WTC11 (cell line): ENCODE measurements at regions not wholly inside any gene's neighbourhood (a gene's known extent, or its start where the extent isn't known, plus 50 kb on each side); places are given as distances from the start of the nearest gene placed in this dataset.

Source experiments
- ATAC-seq: fragments of 200-7000 bp; cut with Tn5 transposase; 2 replicates; pipeline ENCODE4 v1.10.0; 2021; ENCODE audit warnings: mild to moderate bottlenecking, moderate library complexity
- CTCF ChIA-PET: fragments of 300-600 bp; sonication (Branson Sonifier 250); formaldehyde crosslinking; loops from one replicate; lab custom pipeline; 2021; ENCODE audit warnings: antibody characterized with exemption; lab: Charles Lee
- POLR2A ChIA-PET: fragments of 350-600 bp; sonication (Branson Sonifier 250); formaldehyde crosslinking; loops from one replicate; lab custom pipeline; 2021; ENCODE audit warnings: antibody characterized with exemption; lab: Charles Lee
- DNase-seq: peaks from one replicate; pipeline ENCODE4 v3.0.0; 2021; ENCODE audit warnings: low spot score
- H3K27ac Mint-ChIP-seq: 2 replicates; pipeline ENCODE4 v1.8.0; 2021; ENCODE audit warnings: mixed read lengths
- H3K27me3 Mint-ChIP-seq: 2 replicates; pipeline ENCODE4 v1.8.0; 2021; ENCODE audit warnings: low read depth, mild to moderate bottlenecking, moderate library complexity, mixed read lengths
- H3K36me3 Mint-ChIP-seq: 2 replicates; pipeline ENCODE4 v1.8.0; 2021; ENCODE audit warnings: mixed read lengths
- H3K4me1 Mint-ChIP-seq: 2 replicates; pipeline ENCODE4 v1.8.0; 2022; ENCODE audit warnings: mixed read lengths
- H3K4me3 Mint-ChIP-seq: 2 replicates; pipeline ENCODE4 v1.8.0; 2021; ENCODE audit warnings: mild to moderate bottlenecking, moderate library complexity, mixed read lengths
- H3K9me3 Mint-ChIP-seq: 2 replicates; pipeline ENCODE4 v1.8.0; 2021; ENCODE audit warnings: mixed read lengths
- ATF3 ChIP-seq: sonication (generic); formaldehyde crosslinking; conservative IDR thresholded peaks from 2 replicates; pipeline ENCODE4 v1.8.1; 2022; ENCODE audit warnings: mild to moderate bottlenecking, missing genetic modification reagents
- ESRRA ChIP-seq: sonication (generic); formaldehyde crosslinking; IDR thresholded peaks from 2 replicates; pipeline ENCODE4 v1.8.1; 2022; ENCODE audit warnings: mild to moderate bottlenecking, missing genetic modification reagents, borderline replicate concordance
- GTF2I ChIP-seq: fragments of 250-450 bp; sonication (Bioruptor Pico); conservative IDR thresholded peaks from 2 replicates; pipeline ENCODE4 v1.4.0; 2021; ENCODE audit warnings: mild to moderate bottlenecking
- IRF2 ChIP-seq: sonication (generic); formaldehyde crosslinking; IDR thresholded peaks from 2 replicates; pipeline ENCODE4 v1.8.0; 2022; ENCODE audit warnings: low read depth, missing genetic modification reagents, borderline replicate concordance
- MAX ChIP-seq: sonication (generic); formaldehyde crosslinking; IDR thresholded peaks from 2 replicates; pipeline ENCODE4 v1.8.0; 2022; ENCODE audit warnings: mild to moderate bottlenecking, missing genetic modification reagents
- NFYB ChIP-seq: sonication (generic); formaldehyde crosslinking; conservative IDR thresholded peaks from 2 replicates; pipeline ENCODE4 v1.8.0; 2022; ENCODE audit warnings: low read depth, missing genetic modification reagents
- NR1H2 ChIP-seq: sonication (generic); formaldehyde crosslinking; IDR thresholded peaks from 2 replicates; pipeline ENCODE4 v1.9.0; 2021; ENCODE audit warnings: mild to moderate bottlenecking, moderate library complexity, missing genetic modification reagents
- PRDM15 ChIP-seq: sonication (generic); formaldehyde crosslinking; IDR thresholded peaks from 2 replicates; pipeline ENCODE4 v1.8.0; 2022; ENCODE audit warnings: missing genetic modification reagents
- PREB ChIP-seq: sonication (generic); formaldehyde crosslinking; IDR thresholded peaks from 2 replicates; pipeline ENCODE4 v1.8.1; 2022; ENCODE audit warnings: mild to moderate bottlenecking, missing genetic modification reagents, moderate library complexity, borderline replicate concordance
- TCF7 ChIP-seq: sonication (generic); formaldehyde crosslinking; IDR thresholded peaks from 2 replicates; pipeline ENCODE4 v1.8.0; 2022; ENCODE audit warnings: mild to moderate bottlenecking, low read depth, missing genetic modification reagents, moderate library complexity
- TP53 ChIP-seq: sonication (generic); formaldehyde crosslinking; IDR thresholded peaks from 2 replicates; pipeline ENCODE4 v1.8.1; 2023; ENCODE audit warnings: mild to moderate bottlenecking, missing genetic modification reagents
- ZBTB43 ChIP-seq: sonication (generic); formaldehyde crosslinking; IDR thresholded peaks from 2 replicates; pipeline ENCODE4 v1.8.1; 2023; ENCODE audit warnings: mild to moderate bottlenecking, missing genetic modification reagents
- ZNF138 ChIP-seq: sonication (generic); formaldehyde crosslinking; conservative IDR thresholded peaks from 2 replicates; pipeline ENCODE4 v1.8.1; 2022; ENCODE audit warnings: mild to moderate bottlenecking, moderate library complexity, missing genetic modification reagents
- TF ChIP-seq, protein P1 (sequence below): fragments of 200-600 bp; IDR thresholded peaks from 2 replicates; pipeline ENCODE4 v1.8.0; 2022; ENCODE audit warnings: antibody characterized with exemption
- TF ChIP-seq, protein P2 (sequence below): sonication (generic); formaldehyde crosslinking; IDR thresholded peaks from 2 replicates; pipeline ENCODE4 v1.8.0; 2023; ENCODE audit warnings: missing genetic modification reagents, mild to moderate bottlenecking, borderline replicate concordance
- TF ChIP-seq, protein P3 (sequence below): sonication (generic); formaldehyde crosslinking; IDR thresholded peaks from 2 replicates; pipeline ENCODE4 v1.8.0; 2023; ENCODE audit warnings: mild to moderate bottlenecking, missing genetic modification reagents

DNA sequence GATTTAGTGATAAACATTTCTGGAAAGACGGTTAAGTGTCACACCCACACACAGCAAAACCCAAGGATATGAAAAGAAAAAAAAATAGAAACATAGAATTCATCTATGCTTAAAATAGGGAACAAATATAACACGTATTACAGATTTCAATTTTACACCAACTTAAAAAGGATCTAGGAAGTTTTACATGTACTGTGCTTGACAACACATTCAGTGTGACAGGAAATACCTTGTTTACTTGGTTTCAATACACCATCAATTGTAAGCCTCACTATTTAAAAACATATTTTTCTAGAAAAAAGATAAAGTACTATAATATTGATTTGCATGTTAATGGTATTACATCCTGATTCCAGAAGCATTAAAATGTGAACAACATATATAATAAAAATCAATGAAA, 77.0 kb upstream of the SPRY1 start (continued):
- TF ChIP-seq, protein P1, sequence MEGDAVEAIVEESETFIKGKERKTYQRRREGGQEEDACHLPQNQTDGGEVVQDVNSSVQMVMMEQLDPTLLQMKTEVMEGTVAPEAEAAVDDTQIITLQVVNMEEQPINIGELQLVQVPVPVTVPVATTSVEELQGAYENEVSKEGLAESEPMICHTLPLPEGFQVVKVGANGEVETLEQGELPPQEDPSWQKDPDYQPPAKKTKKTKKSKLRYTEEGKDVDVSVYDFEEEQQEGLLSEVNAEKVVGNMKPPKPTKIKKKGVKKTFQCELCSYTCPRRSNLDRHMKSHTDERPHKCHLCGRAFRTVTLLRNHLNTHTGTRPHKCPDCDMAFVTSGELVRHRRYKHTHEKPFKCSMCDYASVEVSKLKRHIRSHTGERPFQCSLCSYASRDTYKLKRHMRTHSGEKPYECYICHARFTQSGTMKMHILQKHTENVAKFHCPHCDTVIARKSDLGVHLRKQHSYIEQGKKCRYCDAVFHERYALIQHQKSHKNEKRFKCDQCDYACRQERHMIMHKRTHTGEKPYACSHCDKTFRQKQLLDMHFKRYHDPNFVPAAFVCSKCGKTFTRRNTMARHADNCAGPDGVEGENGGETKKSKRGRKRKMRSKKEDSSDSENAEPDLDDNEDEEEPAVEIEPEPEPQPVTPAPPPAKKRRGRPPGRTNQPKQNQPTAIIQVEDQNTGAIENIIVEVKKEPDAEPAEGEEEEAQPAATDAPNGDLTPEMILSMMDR, result no peak
- TF ChIP-seq NR1H2 (no peak), ESRRA (CRISPR knock-in tag) (no peak), IRF2 (CRISPR knock-in tag) (no peak)
- TF ChIP-seq, protein P2, sequence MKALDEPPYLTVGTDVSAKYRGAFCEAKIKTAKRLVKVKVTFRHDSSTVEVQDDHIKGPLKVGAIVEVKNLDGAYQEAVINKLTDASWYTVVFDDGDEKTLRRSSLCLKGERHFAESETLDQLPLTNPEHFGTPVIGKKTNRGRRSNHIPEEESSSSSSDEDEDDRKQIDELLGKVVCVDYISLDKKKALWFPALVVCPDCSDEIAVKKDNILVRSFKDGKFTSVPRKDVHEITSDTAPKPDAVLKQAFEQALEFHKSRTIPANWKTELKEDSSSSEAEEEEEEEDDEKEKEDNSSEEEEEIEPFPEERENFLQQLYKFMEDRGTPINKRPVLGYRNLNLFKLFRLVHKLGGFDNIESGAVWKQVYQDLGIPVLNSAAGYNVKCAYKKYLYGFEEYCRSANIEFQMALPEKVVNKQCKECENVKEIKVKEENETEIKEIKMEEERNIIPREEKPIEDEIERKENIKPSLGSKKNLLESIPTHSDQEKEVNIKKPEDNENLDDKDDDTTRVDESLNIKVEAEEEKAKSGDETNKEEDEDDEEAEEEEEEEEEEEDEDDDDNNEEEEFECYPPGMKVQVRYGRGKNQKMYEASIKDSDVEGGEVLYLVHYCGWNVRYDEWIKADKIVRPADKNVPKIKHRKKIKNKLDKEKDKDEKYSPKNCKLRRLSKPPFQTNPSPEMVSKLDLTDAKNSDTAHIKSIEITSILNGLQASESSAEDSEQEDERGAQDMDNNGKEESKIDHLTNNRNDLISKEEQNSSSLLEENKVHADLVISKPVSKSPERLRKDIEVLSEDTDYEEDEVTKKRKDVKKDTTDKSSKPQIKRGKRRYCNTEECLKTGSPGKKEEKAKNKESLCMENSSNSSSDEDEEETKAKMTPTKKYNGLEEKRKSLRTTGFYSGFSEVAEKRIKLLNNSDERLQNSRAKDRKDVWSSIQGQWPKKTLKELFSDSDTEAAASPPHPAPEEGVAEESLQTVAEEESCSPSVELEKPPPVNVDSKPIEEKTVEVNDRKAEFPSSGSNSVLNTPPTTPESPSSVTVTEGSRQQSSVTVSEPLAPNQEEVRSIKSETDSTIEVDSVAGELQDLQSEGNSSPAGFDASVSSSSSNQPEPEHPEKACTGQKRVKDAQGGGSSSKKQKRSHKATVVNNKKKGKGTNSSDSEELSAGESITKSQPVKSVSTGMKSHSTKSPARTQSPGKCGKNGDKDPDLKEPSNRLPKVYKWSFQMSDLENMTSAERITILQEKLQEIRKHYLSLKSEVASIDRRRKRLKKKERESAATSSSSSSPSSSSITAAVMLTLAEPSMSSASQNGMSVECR, result no peak
- TF ChIP-seq, protein P3, sequence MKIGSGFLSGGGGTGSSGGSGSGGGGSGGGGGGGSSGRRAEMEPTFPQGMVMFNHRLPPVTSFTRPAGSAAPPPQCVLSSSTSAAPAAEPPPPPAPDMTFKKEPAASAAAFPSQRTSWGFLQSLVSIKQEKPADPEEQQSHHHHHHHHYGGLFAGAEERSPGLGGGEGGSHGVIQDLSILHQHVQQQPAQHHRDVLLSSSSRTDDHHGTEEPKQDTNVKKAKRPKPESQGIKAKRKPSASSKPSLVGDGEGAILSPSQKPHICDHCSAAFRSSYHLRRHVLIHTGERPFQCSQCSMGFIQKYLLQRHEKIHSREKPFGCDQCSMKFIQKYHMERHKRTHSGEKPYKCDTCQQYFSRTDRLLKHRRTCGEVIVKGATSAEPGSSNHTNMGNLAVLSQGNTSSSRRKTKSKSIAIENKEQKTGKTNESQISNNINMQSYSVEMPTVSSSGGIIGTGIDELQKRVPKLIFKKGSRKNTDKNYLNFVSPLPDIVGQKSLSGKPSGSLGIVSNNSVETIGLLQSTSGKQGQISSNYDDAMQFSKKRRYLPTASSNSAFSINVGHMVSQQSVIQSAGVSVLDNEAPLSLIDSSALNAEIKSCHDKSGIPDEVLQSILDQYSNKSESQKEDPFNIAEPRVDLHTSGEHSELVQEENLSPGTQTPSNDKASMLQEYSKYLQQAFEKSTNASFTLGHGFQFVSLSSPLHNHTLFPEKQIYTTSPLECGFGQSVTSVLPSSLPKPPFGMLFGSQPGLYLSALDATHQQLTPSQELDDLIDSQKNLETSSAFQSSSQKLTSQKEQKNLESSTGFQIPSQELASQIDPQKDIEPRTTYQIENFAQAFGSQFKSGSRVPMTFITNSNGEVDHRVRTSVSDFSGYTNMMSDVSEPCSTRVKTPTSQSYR (CRISPR knock-in tag), result no peak

GRCh38 chr4:123323998-123324397, 72.6 kb upstream of the SPRY1 start:
- no peak for DNase-seq
- POLR2A ChIA-PET, result no interaction called here
- CTCF ChIA-PET, result interaction anchor here (1.0 kb wide), 1 partner anchor 449 kb away, joined by 4 read pairs; no protein-coding TSS in a partner anchor
- Mint-ChIP-seq H3K9me3 (peaks cover 39% of the 10 kb centered on the region), H3K36me3 (peaks cover 23% of the 10 kb centered on the region), H3K27ac (no peak overlapping the region), H3K27me3 (no peaks in the 10 kb centered on the region), H3K4me3 (no peak overlapping the region)
- TF ChIP-seq NFYB (no peak), ZBTB43 (CRISPR knock-in tag) (no peak), TCF7 (no peak), PREB (CRISPR knock-in tag) (no peak), ZNF138 (CRISPR knock-in tag) (no peak), TP53 (CRISPR knock-in tag) (no peak)
- TF ChIP-seq, all 79 proteins: peak for 0
- peaks cover 30% of the 10 kb centered on the region for H3K4me1 Mint-ChIP-seq
- no peak for ATAC-seq

GRCh38 chr4:123325241-123325681, 71.3 kb upstream of the SPRY1 start:
- Mint-ChIP-seq H3K4me3 (no peak overlapping the region), H3K9me3 (peaks cover 46% of the 10 kb centered on the region), H3K27ac (no peak overlapping the region), H3K36me3 (peaks cover 24% of the 10 kb centered on the region), H3K4me1 (peaks cover 27% of the 10 kb centered on the region), H3K27me3 (no peaks in the 10 kb centered on the region)
- ChIA-PET CTCF (interaction anchor here (1.0 kb wide), 1 partner anchor 448 kb away, joined by 4 read pairs; no protein-coding TSS in a partner anchor), POLR2A (no interaction called here)
- DNase-seq (no peak), ATAC-seq (peak; percentile 24; the same call in 1 of the 2 replicates)
- TF ChIP-seq PRDM15 (CRISPR knock-in tag) (no peak), ATF3 (CRISPR knock-in tag) (no peak), GTF2I (CRISPR knock-in tag) (no peak), MAX (no peak)
